GM21825 (cell line): ENCODE measurements at regions not wholly inside any gene's neighbourhood (a gene's known extent, or its start where the extent isn't known, plus 50 kb on each side); places are given as distances from the start of the nearest gene placed in this dataset.
"Not testable (repeated sequence)": the region's sequence is repeated elsewhere in the genome, so short reads cannot be mapped to it uniquely, and the experiment has no call there.

Experiments
- ATAC-seq: cut with Tn5 transposase; IDR thresholded peaks from one replicate; pipeline ENCODE4 v1.9.1; 2021; ENCODE audit warnings: mild to moderate bottlenecking, moderate library complexity; ENCODE audit not compliant: unreplicated experiment

DNA sequence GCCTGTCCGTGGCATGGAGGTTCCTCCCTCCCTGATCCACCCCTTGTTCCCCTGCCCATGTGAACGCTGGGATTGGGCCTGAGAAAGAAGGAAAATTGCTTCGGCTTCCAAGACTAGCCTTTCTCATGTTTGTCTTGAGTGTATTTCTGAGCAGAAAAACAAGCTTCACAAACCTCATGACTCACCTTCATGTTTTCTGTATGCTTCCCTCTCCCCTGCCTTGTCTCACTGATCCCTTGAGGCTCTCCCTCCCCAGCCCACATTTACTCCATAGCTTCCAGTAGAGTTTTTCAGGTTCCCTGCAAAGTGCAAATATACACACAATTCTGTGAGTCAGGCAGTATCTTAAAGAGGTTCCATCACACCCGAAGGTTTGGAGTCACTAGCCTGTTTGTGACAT lies 572.4 kb downstream of the UQCRFS1 start:
- ATAC-seq: no peak

DNA sequence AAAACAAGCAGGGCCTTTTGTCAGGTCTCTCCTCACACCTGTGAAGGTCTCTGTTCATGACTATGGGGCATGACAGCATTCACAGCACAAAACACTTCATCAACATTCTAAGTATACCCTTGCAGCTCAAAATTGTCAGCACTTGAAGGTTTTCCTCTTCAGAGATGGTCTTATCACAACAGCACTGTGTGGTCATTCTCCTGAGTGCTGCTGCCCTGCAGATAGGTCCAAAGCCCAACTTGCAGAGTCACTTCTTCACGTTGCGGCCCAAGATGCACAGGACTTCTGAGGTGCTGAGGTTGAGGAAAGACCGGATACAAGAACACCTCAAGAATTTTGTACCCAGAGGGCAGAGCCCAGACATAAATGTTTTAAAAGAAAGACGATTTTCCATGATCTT lies 574.5 kb downstream of the UQCRFS1 start:
- no peak for ATAC-seq

DNA sequence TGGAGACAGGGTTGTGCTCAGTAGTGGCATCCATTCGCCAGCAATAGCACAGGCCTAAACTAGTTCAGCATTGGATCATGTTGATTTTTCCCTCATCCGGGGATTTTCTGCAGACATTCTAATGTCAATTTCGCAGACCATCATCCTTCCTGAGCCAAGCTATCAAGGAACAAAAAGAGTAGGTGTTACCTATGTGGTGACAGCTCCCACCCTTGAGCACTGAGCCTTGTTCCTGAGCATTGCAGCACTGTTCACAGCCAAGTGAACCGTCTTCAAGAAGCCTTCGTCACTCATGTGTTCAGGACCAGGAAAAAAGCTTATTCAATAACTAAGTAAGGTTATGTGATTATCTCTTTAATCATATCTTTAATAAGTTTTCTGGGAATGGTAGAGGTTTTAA lies 576.2 kb downstream of the UQCRFS1 start:
- no peak for ATAC-seq

DNA sequence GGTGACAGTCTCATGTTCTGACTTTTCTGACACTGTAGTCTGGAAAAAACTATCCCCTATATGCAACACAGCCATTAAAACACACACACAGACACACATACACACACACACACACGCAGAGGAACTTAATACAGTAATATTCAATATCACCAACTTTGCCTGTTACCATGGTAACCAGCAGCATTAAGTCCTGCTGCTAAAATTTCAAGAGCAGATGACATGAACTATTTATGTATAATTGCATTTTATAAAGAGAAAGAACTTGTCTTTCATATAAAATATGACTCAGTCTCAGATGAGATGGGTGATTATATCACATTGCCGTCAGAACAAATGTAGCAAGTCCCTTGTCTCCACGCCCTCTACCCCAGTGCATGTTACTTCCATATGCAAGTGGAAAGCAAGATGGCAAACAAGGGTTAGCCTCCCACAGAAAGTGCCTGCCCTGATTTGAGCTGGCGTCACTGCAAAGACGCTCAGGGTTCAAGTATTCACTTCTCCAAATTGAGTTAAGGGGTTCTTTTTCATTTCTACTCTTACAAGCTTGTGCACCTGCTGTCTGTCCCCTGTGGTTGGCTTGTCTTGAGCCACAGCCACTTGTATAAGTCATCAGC lies 576.8 kb downstream of the UQCRFS1 start:
- no peak for ATAC-seq

DNA sequence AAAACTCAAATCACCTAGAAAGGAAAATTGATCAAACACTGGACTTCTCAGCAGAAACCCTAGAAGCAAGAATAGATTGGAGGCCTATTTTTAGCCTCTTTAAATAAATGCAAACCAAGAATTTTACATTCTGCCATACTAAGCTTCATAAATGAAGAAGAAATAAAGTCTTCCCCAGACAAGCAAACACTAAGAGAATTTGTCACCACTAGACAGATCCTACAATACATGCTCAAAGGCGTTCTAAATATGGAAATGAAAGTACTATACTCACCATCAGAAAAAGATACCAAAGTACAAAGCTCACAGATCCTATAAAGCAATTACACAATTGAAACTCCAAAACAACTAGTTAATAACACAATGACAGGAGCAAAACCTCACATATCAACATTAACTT lies 578.1 kb downstream of the UQCRFS1 start:
- no peak for ATAC-seq

DNA sequence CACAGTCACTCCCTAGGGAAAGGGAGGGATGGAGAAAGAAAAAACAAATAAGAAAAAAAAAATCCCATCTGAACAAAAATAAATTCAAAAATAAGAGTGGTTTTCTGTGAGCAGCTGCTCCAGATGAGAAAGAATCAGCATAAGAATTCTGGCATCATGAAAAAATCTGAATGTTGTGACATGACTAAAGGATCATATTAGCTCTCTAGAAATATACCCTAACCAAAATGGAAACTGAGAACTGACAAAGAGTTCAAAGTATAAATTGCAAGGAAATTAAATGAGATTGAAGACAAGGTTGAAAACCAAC lies 579.0 kb downstream of the UQCRFS1 start:
- no peak for ATAC-seq

DNA sequence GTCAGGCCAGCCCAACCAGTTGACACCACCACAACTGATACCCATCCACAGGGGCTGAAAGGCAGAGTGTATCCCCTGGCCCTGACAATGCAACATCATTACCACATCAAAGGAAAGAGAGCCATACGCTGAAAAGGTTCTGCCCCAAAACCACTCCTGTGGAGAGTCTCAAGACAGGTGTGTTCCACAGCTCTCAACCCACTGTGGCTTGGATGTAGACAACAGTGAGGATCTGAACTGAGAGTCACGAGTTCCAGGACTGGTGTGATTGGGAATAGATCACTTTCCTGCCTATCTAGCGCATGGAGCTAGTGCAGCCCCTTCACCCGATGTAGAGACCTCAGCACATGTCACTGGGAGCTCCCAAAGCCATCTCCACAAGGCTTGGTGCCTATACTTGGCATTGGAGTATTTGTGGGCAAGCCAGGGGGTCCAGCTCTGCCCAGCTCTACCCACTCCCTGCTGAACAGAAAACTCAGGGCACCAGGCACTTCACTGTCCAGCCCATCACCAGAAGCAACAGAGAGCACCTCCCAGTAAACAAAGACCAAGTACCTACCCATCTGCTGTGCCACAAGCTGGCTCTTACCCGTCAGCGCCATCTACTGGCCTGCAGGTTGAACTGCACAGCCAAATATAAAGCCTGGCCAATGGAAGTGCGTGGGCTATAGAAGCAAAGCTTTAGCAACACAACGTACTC lies 579.5 kb downstream of the UQCRFS1 start:
- ATAC-seq: no peak

DNA sequence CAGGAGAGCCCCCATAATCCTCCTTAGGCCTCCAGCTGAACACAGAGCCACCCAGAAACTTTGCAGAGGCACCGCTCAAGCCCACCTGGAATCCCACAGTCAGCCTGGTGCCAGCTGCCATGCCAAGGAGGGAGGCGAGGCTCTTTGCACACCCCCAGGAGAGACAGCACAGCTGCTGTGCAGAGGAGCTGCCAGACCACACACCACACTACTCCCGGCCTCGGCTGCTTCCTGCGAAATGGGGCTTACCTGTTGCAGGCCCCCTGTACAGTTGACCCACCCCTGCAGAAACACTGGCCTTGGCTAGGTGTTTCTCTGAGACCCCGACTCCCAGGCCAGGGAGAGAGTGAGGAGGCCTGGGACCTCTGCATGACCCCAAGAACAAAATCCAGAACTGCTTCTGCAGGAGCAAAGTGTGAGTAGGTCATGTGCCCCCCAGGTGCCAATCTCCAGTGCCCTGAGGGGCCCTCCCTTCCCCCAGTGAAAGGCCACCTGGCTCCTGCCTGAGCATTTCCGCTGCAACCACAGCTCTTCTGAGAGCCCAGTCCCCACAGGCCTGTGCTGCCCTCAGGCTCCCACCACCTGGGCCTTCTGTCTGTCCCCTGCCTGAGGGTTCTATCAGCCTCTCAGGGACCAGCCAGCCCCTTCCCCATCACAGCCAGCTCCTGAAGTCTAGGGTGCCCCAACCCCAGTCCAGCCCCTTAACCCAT lies 580.4 kb downstream of the UQCRFS1 start:
- ATAC-seq: no peak

DNA sequence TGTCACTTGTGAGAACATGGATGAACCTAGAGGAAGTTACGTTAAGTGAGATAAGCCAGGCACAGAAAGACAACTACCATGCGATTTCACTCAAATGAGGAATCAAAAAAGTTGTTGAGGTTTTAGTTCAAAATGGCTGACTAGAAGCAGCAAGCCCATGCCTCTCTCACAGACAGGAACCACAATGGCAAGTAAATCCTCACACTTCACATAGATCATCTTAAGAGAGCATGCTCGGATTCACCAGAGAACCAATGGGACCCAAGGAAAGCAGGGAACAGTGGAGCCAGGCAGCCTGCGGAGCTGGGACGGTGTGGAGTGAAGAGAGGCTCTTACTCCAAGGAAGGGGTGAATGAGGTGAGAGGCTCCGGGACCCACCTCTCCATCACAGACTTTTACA lies 581.0 kb downstream of the UQCRFS1 start:
- ATAC-seq: no peak

DNA sequence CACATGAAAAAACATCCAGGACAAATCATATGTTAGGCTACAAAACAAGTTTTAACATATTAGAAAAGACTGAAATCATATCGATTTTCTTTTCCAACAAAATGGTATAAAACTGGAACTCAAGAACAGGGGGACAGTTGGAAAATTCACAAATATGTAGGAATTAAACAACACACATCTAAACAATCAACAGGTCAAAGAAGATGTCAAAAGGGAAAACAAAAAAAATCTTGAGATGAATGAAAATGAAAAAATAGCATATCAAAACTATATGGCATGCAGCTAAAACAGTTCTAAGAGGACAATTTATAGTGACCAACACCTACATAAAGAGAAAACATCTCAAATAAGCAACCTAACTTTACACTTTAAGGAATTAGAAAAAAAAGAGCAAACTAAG lies 585.3 kb downstream of the UQCRFS1 start:
- no peak for ATAC-seq

DNA sequence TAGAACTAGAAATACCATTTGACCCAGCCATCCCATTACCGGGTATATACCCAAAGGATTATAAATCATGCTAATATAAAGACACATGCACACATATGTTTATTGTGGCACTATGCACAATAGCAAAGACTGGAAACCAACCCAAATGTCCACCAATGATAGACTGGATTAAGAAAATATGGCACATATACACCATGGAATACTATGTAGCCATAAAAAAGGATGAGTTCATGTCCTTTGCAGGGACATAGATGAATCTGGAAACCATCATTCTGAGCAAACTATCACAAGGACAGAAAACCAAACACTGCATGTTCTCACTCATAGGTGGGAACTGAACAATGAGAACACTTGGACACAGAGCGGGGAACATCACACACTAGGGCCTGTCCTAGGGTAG lies 586.5 kb downstream of the UQCRFS1 start:
- ATAC-seq: not testable (repeated sequence)

DNA sequence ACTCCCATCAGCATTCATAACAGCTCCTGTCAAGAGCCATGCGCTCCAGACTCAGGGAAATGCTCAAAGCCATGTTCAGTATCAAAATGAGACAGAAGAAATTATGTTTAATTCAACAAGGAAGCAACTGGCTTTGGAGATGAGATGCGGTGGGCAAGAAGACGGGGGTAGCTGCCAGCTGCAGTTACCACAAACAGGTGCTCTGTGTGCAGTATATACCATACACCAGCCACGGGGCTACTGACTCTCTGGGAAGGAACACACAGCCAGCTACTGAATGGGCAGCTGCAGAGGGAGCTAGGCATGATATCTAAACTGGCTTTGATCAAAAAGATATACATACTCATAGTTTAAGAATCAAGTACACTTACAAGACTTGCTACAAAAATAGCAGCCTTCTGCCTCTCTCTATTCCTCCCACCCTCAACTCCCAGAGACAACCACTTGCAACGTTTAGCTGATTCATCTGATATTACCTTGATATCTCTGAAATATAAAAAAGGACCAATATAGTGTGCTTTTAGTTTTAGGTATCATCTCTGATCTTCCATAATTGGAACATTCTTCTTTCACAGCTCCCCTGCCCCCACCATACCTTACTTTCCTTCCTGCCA lies 593.0 kb downstream of the UQCRFS1 start:
- no peak for ATAC-seq

DNA sequence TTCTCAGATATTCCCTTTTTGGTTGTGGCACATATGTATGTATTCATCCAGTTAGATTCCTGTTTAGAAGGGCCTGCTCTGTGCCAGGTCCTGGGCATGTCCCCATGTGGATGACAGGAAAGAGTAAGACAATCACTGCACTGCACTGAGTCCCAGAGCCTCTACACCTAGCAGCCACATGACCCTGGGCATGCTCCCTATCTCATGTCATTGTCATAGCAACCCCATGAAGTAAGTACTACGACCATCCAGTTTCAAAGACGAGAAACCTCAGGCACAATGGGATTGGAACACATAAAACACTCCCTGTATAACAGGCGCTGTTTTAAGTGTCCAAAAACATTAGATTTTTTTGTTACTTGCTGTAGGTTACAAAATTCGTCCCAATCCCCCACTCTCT lies 594.4 kb downstream of the UQCRFS1 start:
- no peak for ATAC-seq

DNA sequence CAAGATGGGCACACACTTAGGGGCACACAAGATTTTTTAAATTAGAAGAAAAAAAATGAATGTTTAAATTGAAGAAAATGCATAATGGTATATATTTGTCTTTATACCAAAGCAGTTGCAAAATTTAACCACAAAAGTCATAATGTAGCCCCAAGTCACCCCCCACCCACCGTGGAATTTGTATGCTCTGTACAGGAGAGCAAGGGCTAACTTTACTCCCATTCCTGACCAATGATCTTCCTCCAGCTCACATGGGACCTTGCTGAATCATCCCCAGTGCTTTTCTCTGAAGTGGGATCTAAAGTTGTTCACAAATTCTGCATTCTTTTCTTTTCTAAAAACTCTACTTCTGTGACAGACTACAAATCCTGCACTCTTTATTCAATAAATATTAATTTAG lies 597.0 kb downstream of the UQCRFS1 start:
- no peak for ATAC-seq

DNA sequence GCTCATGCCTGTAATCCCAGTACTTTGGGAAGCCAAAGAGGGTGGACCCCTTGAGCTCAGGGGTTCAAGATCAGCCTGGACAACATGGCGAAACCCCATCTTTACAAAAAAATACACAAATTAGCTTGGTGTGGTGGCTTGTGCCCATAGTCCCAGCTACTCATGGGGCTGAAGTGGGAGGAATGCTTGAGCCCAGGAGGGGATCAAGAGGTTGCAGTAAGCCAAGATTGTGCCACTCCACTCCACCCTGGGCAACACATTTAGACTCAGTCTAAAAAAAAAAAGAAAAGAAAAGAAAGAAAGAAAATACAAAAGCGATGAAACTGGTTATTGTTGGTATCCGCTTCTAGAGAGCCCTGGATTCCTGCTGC lies 597.4 kb downstream of the UQCRFS1 start:
- no peak for ATAC-seq

DNA sequence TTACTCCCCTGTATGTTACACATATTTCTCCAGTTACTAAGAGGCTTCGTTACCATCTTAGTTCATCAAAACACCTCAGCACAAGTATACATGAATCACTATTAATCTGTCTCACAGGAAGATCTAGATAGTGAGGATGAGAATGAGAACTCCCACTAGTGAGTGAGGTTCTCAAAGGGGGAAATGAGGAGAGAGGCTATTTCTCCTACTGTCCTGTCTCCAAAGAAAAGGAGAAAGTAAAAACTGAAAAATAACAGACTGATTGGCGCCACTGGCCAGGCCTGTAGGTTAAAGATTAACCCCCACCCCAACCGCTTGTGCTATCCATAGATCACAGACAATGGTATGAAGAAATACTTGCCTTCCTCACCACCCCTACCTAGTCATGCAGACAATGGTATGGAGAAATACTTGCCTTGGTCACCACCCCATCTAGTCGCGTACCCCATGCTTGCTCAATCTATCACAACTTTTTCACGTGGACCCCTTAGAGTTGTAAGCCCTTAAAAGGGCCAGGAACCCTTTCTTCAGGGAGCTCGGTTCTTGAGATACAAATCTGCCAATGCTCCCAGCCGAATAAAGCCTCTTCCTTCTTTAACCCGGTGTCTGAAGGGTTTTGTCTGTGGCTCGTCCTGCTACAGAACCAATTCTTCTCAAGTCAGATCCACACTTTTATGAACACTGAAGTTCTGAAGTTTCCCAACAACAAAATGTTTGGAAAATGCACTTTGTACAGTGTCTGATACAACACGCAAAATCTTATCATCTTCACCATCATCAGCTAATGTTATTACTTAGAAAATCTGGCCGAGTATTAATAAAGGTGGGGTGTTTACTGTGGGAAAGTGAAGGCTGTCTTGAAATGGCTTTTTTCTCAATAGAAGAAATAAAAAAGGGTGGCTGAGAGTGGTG lies 598.1 kb downstream of the UQCRFS1 start:
- ATAC-seq: no peak

DNA sequence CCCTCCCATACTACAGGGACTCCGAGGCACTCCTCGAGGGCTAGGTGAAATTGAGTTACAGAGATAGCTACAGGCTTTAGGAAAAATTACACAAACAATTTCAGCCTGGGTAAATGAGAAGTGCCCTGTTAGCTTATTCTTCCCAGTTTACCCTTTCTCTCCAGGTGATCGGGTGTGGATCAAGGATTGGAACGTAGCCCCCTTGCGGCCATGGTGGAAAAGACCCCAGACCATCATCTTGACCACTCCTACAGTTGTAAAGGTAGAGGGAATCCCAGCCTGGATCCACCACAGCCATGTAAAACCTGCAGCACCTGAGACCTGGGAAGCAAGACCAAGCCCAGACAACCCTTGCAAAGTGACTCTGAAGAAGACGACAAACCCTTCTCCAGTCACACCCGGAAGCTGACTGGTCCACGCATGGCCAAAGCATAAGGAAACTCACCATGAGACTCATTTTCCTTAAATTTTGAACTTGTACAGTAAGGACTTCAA lies 600.6 kb downstream of the UQCRFS1 start:
- ATAC-seq: no peak

DNA sequence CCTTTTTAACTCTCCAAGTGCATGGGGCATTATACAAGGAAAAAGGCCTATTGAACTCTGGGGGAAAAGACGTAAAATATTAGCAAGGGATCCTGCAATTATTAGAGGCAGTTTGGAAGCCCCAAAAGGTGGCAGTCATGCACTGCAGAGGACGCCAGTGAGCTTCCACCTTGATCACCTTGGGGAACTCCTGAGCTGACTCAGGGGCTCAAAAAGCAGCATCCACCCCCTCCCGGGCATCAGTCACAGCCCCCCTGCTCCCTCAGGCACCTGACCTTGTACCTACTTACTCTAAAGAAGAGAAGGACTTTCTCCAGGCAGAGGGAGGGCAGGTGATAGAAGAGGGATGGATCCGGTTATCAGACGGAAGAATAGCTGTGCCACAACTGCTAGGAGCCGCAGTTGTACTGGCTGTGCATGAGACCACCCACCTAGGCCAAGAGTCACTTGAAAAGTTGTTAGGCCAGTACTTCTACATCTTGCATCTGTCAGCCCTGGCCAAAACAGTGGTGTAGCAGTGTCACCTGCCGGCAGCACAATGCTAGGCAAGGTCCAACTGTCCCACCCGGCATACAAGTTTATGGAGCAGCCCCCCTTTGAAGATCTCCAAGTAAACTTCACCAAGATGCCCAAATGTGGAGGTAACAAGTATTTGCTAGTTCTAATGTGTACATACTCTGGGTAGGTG lies 601.6 kb downstream of the UQCRFS1 start:
- not testable (repeated sequence) for ATAC-seq

DNA sequence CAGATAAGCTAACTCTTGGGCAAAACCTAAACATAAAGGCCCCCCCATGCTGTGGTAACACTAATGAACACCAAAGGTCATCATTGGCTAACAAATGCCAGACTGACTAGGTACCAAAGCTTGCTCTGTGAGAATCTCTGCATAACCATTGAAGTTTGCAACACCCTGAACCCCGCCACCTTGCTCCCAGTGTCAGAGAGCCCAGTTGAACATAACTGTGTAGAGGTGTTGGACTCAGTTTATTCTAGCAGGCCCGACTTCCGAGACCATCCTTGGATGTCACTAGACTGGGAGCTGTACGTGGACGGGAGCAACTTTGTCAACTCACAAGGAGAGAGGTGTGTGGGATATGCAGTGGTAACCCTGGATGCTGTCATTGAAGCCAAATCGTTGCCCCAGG lies 602.2 kb downstream of the UQCRFS1 start:
- no peak for ATAC-seq

DNA sequence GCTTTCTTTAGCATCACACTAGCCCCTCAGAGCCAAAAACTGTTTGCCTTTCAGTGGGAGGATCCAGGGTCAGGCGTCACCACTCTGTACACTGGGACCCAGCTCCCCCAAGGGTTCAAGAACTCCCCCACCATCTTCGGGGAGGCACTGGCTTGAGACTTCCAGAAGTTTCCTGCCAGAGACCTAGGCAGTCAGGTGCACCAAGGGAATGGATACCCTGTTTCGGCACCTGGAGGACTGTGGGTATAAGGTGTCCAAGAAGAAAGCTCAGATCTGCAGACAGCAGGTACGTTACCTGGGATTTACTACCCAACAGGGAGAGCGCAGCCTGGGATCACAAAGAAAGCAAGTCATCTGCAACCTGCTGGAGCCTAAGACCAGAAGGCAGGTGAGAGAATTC lies 603.0 kb downstream of the UQCRFS1 start:
- ATAC-seq: no peak
